HFF-Myc (cell line): ENCODE measurements at regions not wholly inside any gene's neighbourhood (a gene's known extent, or its start where the extent isn't known, plus 50 kb on each side); places are given as distances from the start of the nearest gene placed in this dataset.

ENCODE experiments used
- DNase-seq: peaks from one replicate; pipeline ENCODE4 v3.0.0-alpha.2; 2011; ENCODE audit warnings: low read depth; ENCODE audit errors: extremely low read depth
- H3K4me3 ChIP-seq: replicated peaks from 2 replicates; pipeline ENCODE4 v1.5.1; 2011; ENCODE audit warnings: low read depth, mild to moderate bottlenecking, control low read depth, low read length
- CTCF ChIP-seq: IDR thresholded peaks from 2 replicates; pipeline ENCODE4 v1.5.1; 2012; ENCODE audit warnings: mild to moderate bottlenecking, low read depth, low read length, control low read depth; ENCODE audit errors: missing control alignments

DNA sequence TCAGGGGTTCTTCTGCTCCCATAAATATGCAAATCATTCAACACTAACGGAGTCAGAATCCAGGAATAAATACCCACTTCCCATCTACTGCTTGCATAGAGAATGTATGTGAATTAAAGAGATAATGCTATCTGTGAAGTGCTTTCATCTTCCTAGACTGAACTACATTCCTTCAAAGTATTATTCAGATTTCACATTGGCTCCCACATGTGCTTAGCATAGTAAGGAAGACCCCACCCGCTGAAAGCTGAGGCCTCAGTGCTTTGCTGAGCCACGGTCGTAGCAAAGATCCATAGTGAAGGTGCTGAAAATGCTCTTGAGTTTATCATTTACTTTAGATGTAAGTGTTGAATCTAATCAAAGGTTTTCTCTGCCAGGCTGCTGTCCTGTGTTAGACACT is 97.0 kb upstream of the SPACA1 start:
- no peak for TF ChIP-seq CTCF
- DNase-seq: no peak
- no peak overlapping the region for H3K4me3 ChIP-seq

- DNase-seq: no peak
- no peak overlapping the region for H3K4me3 ChIP-seq
- TF ChIP-seq CTCF: no peak
Observed at GRCh38 chr6:87949194-87949593, 98.4 kb upstream of the SPACA1 start.

DNA sequence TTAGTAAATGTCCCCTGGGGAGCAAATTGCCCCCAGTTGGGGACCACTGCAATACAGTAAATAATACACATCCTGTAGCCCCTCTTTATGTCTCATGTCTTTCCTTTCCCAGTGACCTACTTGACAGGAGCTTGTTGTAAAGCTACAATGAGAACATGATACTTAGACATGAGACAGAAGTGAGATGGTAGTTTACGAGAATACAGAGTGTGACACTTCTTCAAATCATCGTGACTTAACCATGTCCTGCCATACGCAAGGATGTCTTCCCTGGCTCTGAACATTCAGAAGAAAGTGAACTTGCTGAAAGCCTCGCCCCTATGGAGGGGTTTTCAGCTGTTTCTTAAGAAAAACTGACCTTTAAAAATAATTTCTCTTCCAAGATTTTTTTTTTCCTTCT is 101.0 kb upstream of the SPACA1 start:
- no peak for DNase-seq
- TF ChIP-seq CTCF: no peak
- no peak overlapping the region for H3K4me3 ChIP-seq

GRCh38 chr6:87945966-87946365 is 101.7 kb upstream of the SPACA1 start:
- DNase-seq: no peak
- H3K4me3 ChIP-seq: no peak overlapping the region
- no peak for TF ChIP-seq CTCF

- TF ChIP-seq CTCF: no peak
- DNase-seq: no peak
- no peak overlapping the region for H3K4me3 ChIP-seq
Observed at GRCh38 chr6:87945181-87945580, 102.5 kb upstream of the SPACA1 start.

DNA sequence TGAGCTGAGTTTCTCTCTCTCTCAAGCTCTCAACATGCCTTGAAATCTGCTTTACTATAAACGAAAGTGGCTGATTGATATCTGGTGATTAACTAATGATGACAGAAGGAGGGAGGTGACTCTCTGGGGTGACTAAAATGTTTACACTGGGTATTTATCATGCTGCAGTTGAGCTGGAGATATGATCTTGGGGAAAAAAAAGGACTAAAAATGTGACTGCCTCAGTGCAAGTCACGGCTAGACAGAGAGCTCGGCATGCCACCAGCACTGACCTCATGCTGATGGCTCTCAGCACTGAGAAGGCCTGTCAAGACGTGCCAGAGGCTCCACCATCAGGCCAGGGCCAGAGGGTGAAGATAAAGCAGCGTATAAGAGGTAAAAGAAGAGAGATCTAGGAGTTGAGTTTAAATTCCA is 103.1 kb upstream of the SPACA1 start:
- no peak for DNase-seq
- no peak overlapping the region for H3K4me3 ChIP-seq

More for the DNA sequence above, 103.1 kb upstream of the SPACA1 start:
- no peak for TF ChIP-seq CTCF
